H1 (cell line): ENCODE measurements at regions not wholly inside any gene's neighbourhood (a gene's known extent, or its start where the extent isn't known, plus 50 kb on each side); places are given as distances from the start of the nearest gene placed in this dataset.

ENCODE experiments used
- BRCA1 ChIP-seq: IDR thresholded peaks from 2 replicates; pipeline ENCODE4 v1.6.1; 2012; ENCODE audit warnings: low read depth, low read length, improper control_type of control experiment
- CEBPB ChIP-seq: IDR thresholded peaks from 2 replicates; pipeline ENCODE4 v1.6.1; 2012; ENCODE audit warnings: low read depth, low read length
- HDAC6 ChIP-seq: IDR thresholded peaks from one replicate; pipeline ENCODE4 v1.7.1; 2012; ENCODE audit warnings: low read depth, mild to moderate bottlenecking, inconsistent platforms, low read length, moderate library complexity
- MAFK ChIP-seq: IDR thresholded peaks from 2 replicates; pipeline ENCODE4 v1.6.1; 2012; ENCODE audit warnings: low read depth, mild to moderate bottlenecking, improper control_type of control experiment, low read length
- MAX ChIP-seq: IDR thresholded peaks from 2 replicates; pipeline ENCODE4 v1.6.1; 2012; ENCODE audit warnings: inconsistent platforms
- TF ChIP-seq, protein P1 (sequence below): IDR thresholded peaks from 2 replicates; pipeline ENCODE4 v1.6.1; 2011; ENCODE audit warnings: low read depth, mild to moderate bottlenecking, low read length; ENCODE audit not compliant: insufficient read depth
- TF ChIP-seq, protein P2 (sequence below): fragments of 300-600 bp; sonication (generic); IDR thresholded peaks from 2 replicates; pipeline ENCODE4 v1.7.1; 2012; ENCODE audit warnings: low read length, moderate library complexity, mild to moderate bottlenecking, inconsistent platforms; ENCODE audit not compliant: insufficient replicate concordance

GRCh38 chr5:4043135-4043534 lies 447.5 kb downstream of the IRX1 start (continued):
- no peak for TF ChIP-seq MAX
- TF ChIP-seq, protein P1, sequence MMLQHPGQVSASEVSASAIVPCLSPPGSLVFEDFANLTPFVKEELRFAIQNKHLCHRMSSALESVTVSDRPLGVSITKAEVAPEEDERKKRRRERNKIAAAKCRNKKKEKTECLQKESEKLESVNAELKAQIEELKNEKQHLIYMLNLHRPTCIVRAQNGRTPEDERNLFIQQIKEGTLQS = no peak
- TF ChIP-seq CEBPB = no peak
- TF ChIP-seq, protein P2, sequence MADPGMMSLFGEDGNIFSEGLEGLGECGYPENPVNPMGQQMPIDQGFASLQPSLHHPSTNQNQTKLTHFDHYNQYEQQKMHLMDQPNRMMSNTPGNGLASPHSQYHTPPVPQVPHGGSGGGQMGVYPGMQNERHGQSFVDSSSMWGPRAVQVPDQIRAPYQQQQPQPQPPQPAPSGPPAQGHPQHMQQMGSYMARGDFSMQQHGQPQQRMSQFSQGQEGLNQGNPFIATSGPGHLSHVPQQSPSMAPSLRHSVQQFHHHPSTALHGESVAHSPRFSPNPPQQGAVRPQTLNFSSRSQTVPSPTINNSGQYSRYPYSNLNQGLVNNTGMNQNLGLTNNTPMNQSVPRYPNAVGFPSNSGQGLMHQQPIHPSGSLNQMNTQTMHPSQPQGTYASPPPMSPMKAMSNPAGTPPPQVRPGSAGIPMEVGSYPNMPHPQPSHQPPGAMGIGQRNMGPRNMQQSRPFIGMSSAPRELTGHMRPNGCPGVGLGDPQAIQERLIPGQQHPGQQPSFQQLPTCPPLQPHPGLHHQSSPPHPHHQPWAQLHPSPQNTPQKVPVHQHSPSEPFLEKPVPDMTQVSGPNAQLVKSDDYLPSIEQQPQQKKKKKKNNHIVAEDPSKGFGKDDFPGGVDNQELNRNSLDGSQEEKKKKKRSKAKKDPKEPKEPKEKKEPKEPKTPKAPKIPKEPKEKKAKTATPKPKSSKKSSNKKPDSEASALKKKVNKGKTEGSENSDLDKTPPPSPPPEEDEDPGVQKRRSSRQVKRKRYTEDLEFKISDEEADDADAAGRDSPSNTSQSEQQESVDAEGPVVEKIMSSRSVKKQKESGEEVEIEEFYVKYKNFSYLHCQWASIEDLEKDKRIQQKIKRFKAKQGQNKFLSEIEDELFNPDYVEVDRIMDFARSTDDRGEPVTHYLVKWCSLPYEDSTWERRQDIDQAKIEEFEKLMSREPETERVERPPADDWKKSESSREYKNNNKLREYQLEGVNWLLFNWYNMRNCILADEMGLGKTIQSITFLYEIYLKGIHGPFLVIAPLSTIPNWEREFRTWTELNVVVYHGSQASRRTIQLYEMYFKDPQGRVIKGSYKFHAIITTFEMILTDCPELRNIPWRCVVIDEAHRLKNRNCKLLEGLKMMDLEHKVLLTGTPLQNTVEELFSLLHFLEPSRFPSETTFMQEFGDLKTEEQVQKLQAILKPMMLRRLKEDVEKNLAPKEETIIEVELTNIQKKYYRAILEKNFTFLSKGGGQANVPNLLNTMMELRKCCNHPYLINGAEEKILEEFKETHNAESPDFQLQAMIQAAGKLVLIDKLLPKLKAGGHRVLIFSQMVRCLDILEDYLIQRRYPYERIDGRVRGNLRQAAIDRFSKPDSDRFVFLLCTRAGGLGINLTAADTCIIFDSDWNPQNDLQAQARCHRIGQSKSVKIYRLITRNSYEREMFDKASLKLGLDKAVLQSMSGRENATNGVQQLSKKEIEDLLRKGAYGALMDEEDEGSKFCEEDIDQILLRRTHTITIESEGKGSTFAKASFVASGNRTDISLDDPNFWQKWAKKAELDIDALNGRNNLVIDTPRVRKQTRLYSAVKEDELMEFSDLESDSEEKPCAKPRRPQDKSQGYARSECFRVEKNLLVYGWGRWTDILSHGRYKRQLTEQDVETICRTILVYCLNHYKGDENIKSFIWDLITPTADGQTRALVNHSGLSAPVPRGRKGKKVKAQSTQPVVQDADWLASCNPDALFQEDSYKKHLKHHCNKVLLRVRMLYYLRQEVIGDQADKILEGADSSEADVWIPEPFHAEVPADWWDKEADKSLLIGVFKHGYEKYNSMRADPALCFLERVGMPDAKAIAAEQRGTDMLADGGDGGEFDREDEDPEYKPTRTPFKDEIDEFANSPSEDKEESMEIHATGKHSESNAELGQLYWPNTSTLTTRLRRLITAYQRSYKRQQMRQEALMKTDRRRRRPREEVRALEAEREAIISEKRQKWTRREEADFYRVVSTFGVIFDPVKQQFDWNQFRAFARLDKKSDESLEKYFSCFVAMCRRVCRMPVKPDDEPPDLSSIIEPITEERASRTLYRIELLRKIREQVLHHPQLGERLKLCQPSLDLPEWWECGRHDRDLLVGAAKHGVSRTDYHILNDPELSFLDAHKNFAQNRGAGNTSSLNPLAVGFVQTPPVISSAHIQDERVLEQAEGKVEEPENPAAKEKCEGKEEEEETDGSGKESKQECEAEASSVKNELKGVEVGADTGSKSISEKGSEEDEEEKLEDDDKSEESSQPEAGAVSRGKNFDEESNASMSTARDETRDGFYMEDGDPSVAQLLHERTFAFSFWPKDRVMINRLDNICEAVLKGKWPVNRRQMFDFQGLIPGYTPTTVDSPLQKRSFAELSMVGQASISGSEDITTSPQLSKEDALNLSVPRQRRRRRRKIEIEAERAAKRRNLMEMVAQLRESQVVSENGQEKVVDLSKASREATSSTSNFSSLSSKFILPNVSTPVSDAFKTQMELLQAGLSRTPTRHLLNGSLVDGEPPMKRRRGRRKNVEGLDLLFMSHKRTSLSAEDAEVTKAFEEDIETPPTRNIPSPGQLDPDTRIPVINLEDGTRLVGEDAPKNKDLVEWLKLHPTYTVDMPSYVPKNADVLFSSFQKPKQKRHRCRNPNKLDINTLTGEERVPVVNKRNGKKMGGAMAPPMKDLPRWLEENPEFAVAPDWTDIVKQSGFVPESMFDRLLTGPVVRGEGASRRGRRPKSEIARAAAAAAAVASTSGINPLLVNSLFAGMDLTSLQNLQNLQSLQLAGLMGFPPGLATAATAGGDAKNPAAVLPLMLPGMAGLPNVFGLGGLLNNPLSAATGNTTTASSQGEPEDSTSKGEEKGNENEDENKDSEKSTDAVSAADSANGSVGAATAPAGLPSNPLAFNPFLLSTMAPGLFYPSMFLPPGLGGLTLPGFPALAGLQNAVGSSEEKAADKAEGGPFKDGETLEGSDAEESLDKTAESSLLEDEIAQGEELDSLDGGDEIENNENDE = no peak
- no peak for TF ChIP-seq HDAC6
- TF ChIP-seq BRCA1 = no peak
- TF ChIP-seq MAFK = no peak
